NB4 (cell line): ENCODE measurements at regions not wholly inside any gene's neighbourhood (a gene's known extent, or its start where the extent isn't known, plus 50 kb on each side); places are given as distances from the start of the nearest gene placed in this dataset.

Experiments
- CTCF ChIP-seq: IDR thresholded peaks from one replicate; pipeline ENCODE4 v1.5.1; 2012; ENCODE audit warnings: low read depth, low read length
- MAX ChIP-seq: IDR thresholded peaks from 2 replicates; pipeline ENCODE4 v1.6.1; 2011; ENCODE audit warnings: low read depth, low read length
- MYC ChIP-seq: IDR thresholded peaks from 2 replicates; pipeline ENCODE4 v1.6.1; 2011; ENCODE audit warnings: low read depth, low read length
- POLR2A ChIP-seq: IDR thresholded peaks from 2 replicates; pipeline ENCODE4 v1.6.1; 2011; ENCODE audit warnings: mild to moderate bottlenecking; ENCODE audit not compliant: insufficient read length; ENCODE audit errors: extremely low read depth

GRCh38 chr15:93190238-93190637, 101.2 kb upstream of the RGMA start:
- TF ChIP-seq CTCF (no peak), MAX (no peak), POLR2A (no peak), MYC (no peak)
